ENCODE measurements at regions not wholly inside any gene's neighbourhood (a gene's known extent, or its start where the extent isn't known, plus 50 kb on each side); places are given as distances from the start of the nearest gene placed in this dataset.

- TF ChIP-seq FOXC1 (CRISPR knock-in tag; IDR thresholded peaks at IDR 0.05; ENCODE audit: borderline replicate concordance) (no peak), ZNF576 (CRISPR knock-in tag; IDR thresholded peaks at IDR 0.05) (no peak), CC2D1A (CRISPR knock-in tag; IDR thresholded peaks at IDR 0.05) (no peak), THRA (CRISPR knock-in tag; IDR thresholded peaks at IDR 0.05; ENCODE audit: borderline replicate concordance) (no peak), STAT5B (CRISPR knock-in tag; IDR thresholded peaks at IDR 0.05) (no peak), HMGA1 (CRISPR knock-in tag; conservative IDR thresholded peaks at IDR 0.05) (no peak), STAT6 (CRISPR knock-in tag; IDR thresholded peaks at IDR 0.05; ENCODE audit: borderline replicate concordance) (no peak)
Observed at GRCh38 chr22:48675141-48675829, 1152.4 kb downstream of the BRD1 start.

Measured in HepG2 (cell line).